GM18861 (cell line): ENCODE measurements at regions not wholly inside any gene's neighbourhood (a gene's known extent, or its start where the extent isn't known, plus 50 kb on each side); places are given as distances from the start of the nearest gene placed in this dataset.
A peak's percentile ranks its signal among the peaks of the same experiment; 100 is the strongest.
"Not testable (repeated sequence)": the region's sequence is repeated elsewhere in the genome, so short reads cannot be mapped to it uniquely, and the experiment has no call there.

ENCODE experiments used
- ATAC-seq: cut with Tn5 transposase; IDR thresholded peaks from one replicate; pipeline ENCODE4 v1.9.1; 2021; ENCODE audit not compliant: unreplicated experiment

DNA sequence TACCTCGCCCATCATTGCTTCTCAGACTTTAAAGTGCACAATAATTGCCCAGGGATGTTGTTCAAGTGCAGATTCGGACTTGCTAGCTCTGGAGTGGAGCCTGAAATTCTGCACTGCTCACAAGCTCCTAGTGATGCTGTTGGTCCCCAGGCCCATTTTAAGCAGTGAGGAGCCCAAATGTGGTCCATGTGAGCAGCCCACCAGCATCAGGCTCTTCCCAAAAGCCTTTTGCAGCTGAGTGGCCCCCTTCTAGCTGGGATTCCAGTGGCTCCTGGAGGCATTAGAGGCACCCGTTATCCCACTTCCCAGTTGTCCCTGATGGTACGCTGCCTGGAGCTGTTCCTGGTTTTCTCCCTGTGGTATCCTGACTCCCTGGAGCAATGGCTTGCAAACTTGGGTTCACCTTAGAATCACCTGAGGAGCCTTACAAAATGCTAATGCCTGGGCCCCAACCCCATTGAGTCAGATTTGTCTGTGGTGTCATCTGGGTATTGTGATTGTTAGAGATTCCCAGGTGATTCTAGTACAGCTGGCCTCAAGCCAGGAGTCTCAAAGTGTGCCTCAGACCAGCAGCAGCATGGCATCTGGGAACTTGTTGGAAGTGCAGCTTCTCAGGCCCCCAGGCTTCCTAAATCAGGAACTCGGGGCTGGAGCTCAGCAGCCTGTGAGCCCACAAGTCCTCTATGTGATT lies 186.9 kb upstream of the SLC24A3 start:
- peak; percentile 13 for ATAC-seq

GRCh38 chr20:19026121-19026878 lies 186.1 kb upstream of the SLC24A3 start:
- ATAC-seq = peak; percentile 62

DNA sequence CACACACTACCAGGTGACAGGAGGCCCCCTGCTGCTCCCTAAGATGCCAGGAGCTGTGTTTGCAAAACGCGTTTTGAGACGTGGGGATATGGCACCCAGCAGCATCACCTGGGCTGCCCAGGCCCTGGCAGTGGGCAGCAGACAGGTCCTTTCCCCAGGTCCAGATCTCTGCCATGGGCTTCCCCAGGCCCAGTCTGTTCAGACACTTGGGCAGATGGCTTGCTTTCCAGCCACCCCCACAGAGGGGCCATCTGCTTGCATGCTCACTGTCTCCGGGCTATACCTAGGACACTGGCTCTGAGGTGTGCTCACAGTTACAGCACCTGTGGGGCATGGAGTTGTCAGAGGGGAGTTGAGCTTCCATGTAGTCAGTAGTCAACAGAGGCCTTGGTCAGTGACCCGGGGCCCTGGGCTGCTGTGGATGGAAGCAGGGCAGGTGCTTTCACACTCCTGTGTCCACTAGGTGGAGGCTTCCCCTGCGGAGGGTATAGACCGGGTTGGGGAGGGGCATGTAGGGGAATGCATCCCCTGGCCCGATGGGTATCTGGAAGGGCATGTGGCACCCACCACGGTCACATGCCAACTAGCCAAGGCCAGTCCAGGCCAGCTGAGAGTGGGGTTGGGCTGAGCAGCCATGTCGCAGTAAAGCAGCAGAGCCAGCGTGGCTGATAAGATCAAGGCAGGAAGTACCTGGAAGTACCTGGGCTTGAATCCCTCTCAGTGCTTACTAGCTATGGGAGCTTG lies 185.4 kb upstream of the SLC24A3 start:
- no peak for ATAC-seq

DNA sequence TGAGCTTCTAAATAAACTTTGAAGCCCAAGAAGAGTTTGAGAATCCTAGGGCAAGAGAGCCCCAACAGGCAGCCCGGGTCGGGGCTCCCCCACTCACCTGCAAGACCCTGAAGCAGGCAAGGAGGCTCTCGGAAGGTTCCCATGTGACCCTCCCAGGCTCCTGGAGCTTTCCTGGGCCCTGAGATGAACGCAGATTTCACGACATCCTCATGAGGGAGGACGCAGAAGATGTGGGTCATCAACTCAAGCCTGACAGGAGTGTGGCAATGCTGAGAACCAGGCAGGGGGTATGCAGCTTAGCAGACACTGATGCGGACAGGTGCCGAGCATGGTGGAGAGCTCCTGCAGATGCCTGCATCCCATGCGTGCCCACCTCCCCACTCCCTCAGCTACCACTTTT lies 184.5 kb upstream of the SLC24A3 start:
- ATAC-seq = no peak

DNA sequence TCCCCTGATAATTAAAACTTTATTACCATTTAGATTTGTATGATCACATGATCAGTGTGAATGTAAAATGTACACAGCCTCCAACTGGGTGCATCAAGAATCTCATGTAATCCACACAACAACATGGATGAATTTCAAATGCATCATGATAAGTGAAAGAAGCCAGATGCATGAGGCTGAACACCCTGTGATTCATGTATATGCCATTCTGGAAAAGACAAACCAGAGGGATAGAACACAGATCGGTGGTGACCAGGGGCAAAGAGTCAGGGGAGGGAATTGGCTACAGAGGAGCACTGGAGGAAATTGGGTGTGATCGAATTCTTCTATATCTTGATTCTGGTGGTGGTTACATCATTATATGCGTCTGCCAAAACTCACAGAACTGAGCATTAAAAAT lies 170.7 kb upstream of the SLC24A3 start:
- ATAC-seq = no peak

DNA sequence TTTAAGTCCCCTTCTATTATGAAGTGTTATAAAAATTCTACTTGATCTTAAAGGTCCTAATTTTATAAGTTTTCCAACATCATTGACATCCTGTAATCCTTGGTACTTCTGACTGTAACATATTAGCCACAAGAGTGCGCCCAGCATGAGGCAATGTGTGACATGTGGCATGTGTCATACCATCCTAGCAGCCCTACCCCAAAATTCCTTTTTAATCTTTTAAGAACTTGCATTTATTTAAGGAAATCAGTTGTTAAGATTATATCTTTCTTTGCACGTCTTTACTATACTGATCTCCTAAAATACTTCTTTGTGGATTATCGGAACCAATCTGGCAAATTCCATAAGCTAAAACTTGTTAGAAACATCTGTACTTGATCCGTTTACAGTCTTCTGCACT lies 167.1 kb upstream of the SLC24A3 start:
- no peak for ATAC-seq

GRCh38 chr20:19047040-19047950 lies 165.1 kb upstream of the SLC24A3 start:
- ATAC-seq = no peak

GRCh38 chr20:19047951-19048296 lies 164.5 kb upstream of the SLC24A3 start:
- no peak for ATAC-seq

DNA sequence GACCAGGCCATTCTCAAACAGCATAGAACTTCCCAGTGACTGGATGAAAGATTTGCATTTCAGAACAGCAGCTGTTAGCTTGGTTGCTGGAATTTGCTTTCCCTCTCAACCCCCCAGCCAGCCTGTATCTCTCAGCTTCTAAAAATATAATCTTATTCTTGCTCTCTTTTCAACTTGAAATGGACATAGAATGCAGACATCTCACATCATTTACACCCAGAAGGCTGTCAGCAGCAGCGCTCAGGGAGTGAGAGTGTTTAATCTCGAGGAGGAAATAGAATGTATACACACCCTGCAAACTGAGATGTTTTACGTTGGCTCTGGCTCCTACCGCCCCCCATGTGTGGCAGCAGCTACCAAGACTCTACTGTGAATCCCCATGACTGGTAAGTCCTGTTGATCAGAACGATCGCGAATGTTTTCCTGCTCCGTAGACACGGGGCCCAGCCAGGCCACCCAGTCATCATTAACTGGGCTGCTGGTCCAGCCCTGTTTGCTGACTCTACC lies 163.4 kb upstream of the SLC24A3 start:
- ATAC-seq = no peak

DNA sequence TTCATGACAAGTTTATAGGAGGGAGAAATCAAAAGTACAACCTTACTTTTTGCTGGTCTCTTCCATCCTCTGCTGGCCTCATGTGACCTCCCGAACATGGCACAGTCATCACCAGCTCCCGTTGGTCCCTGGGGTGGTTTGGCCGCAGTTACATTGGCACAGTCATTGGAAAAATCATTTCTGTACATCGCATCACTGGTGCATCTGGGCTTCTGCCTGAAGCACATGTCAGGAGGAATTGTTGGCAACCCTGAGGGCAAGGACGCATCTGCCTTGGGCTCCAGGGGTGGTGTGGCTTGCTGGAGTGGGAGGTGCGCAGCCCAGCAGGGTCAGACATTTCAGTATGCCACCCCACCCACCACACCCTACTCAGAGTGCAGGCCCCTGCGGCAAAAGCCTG lies 162.9 kb upstream of the SLC24A3 start:
- no peak for ATAC-seq

DNA sequence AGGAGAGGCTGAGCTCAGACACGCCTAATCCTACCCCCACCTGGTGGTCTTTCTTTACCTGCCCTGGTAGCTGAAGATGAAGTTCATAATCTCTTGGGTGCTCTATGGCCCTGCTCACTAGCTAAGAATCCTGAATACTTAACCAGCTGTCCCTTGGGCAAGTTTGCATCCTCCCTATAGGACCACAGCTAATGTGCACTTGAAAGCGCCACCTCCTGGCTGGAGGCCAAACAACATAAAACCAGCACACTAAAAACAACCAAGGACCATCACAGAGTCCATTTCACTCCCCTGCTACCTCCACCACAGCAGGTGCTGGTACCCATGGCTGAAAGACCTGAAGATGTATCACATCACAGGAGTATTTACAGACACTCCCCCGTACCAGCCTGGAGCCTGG lies 155.5 kb upstream of the SLC24A3 start:
- no peak for ATAC-seq

DNA sequence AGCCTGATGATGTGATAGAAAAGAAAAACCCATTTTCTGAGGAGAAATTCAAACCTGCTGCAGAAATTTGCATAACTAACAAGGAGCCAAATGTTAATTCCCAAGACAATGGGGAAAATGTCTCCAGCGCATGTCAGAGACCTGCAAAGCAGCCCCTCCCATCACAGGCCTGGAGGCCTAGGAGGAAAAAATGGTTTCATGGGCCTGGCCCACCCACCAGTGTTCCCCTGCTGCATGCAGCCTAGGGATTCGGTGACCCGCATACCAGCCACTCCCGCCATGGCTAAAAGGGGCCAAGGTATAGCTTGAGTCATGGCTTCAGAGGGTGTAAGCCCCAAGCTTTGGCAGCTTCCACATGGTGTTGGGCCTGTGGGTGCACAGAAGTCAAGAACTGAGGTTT lies 147.7 kb upstream of the SLC24A3 start:
- ATAC-seq = not testable (repeated sequence)

GRCh38 chr20:19067986-19068385 lies 144.5 kb upstream of the SLC24A3 start:
- ATAC-seq = no peak

GRCh38 chr20:19070026-19070425 lies 142.4 kb upstream of the SLC24A3 start:
- ATAC-seq = no peak

DNA sequence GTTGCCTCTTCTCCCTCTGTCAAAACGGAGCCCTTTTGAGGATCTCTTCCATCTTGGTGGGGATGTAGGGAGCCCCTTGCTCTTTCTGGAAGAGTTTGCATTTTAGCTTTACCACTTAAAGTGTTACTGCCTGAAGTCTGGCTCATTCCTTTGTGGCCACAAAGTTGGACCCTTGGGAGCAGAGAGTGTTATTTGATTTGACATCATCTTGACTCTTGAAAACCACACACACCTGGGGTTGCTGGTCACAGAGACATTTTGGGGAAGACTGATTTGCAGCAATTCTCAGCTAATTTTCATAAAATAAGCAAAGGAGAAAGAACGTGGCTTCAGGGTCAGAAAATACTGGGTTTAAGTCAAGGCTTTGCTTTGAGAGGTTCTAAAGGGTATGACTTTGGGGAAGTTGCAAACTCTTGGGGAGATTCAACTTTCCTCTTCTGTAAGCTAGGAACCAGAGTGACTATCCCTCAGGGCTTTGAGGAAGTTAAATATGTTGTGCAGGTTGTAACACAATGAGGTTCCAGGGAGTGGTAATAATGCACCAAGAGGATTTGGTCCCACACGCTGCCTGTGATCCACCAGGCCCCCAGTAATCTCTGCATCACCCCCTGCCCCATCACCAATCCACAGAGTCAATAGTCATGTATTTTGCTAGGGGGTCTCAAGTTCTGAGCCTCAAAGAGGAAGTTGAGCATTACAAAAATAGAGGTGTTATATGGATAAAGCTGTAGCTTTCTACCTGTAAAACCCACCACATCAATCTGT lies 141.6 kb upstream of the SLC24A3 start:
- ATAC-seq = peak; percentile 44

GRCh38 chr20:19071446-19071725 lies 141.1 kb upstream of the SLC24A3 start:
- ATAC-seq = peak; percentile 38

GRCh38 chr20:19071902-19072498 lies 140.4 kb upstream of the SLC24A3 start:
- no peak for ATAC-seq

DNA sequence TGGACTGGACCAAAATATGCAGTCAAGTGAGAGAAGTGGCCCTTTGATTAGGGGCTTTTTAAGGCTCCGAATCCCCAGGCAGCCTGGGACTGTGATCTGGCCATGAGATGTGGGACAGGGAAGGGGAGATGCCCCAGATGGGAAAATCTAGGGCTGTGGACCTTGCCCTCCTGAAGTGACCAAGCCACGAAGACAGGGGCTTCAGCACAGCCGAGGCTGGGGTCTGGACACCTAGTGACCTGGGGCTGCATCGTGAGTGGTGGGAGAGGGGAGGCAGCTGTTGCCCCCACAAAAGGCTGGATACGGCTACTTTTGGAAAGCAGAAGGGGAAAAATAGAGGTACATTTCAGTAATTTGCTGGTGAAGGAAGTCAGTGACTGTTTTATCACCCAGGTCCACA lies 139.5 kb upstream of the SLC24A3 start:
- ATAC-seq = no peak

- ATAC-seq = no peak
Measured at GRCh38 chr20:19073584-19074218, 138.7 kb upstream of the SLC24A3 start.
